Gastrocnemius medialis (tissue), 4 donors: ENCODE measurements at regions not wholly inside any gene's neighbourhood (a gene's known extent, or its start where the extent isn't known, plus 50 kb on each side); places are given as distances from the start of the nearest gene placed in this dataset.

ENCODE experiments used
- ATAC-seq, 2 donors: fragments of 150-250 bp; one replicate each; pipeline ENCODE4 v1.9.1; 2016
- DNase-seq, 2 donors: peaks; one replicate each; pipeline ENCODE4 v3.0.0-alpha.2; 2019
- H3K27ac ChIP-seq, 4 donors: fragments of 200-600 bp; sonication (generic); 1 replicate in 1 of 4; 2 replicates in 3 of 4; pipeline ENCODE4 v1.5.1; 2016 to 2018; ENCODE audit warnings: mild to moderate bottlenecking in 2 of 4, moderate library complexity in 1 of 4
- H3K27me3 ChIP-seq, 3 donors: fragments of 200-600 bp; sonication (generic) in 2 of 3; 1 replicate in 1 of 3; 2 replicates in 2 of 3; pipeline versions ENCODE4 v1.5.1 to v1.6.0; 2016 to 2019; ENCODE audit warnings: mild to moderate bottlenecking in 1 of 3, moderate library complexity in 1 of 3
- H3K36me3 ChIP-seq, 2 donors: fragments of 200-600 bp; sonication (generic) in 1 of 2; one replicate each; pipeline ENCODE4 v1.5.1; 2017 to 2018
- H3K4me1 ChIP-seq, 2 donors: fragments of 200-600 bp; sonication (generic) in 1 of 2; one replicate each; pipeline ENCODE4 v1.5.1; 2016 to 2017; ENCODE audit warnings: mild to moderate bottlenecking in 2 of 2
- H3K4me3 ChIP-seq, 4 donors: fragments of 200-600 bp; sonication (generic) in 3 of 4; 1 replicate in 1 of 4; 2 replicates in 3 of 4; pipeline ENCODE4 v1.5.1; 2016 to 2019; ENCODE audit warnings: mild to moderate bottlenecking in 2 of 4
- H3K9me3 ChIP-seq, 3 donors: fragments of 200-600 bp; sonication (generic) in 2 of 3; 1 replicate in 1 of 3; 2 replicates in 2 of 3; pipeline ENCODE4 v1.5.1; 2016 to 2019
- CTCF ChIP-seq, 5 experiments: fragments of 450-650 bp in 3 of 5; fragments of 200-600 bp in 2 of 5; sonication (generic) in 2 of 5; IDR thresholded peaks in 4 of 5; conservative IDR thresholded peaks in 1 of 5; 1 replicate in 4 of 5; 2 replicates in 1 of 5; pipeline ENCODE4 v1.5.1; 2016 to 2019; ENCODE audit warnings: antibody characterized with exemption in 5 of 5, mild to moderate bottlenecking in 3 of 5, moderate library complexity in 3 of 5
- POLR2A ChIP-seq, 2 donors: fragments of 450-650 bp; IDR thresholded peaks; one replicate each; pipeline ENCODE4 v1.6.1; 2017; ENCODE audit warnings: antibody characterized with exemption in 2 of 2, mild to moderate bottlenecking in 2 of 2, moderate library complexity in 2 of 2
- in situ Hi-C, 4 donors: fragments of 200-750 bp; cut with MboI; loops; one replicate each; pipeline versions ENCODE4 v1.15.0 to v1.8.0; 2017; ENCODE audit warnings: low sequenced_read_pairs in 4 of 4
- intact Hi-C: fragments of 100-400 bp; cut with DNase I; formaldehyde crosslinking; loops from one replicate; pipeline ENCODE4 v1.15.1; 2023; ENCODE audit warnings: low total_unique reads

GRCh38 chrX:88101968-88102367 lies 584.4 kb downstream of the KLHL4 start:
- Histone ChIP-seq H3K4me1 (no peaks in the 10 kb centered on the region), H3K36me3 (no peaks in the 10 kb centered on the region), H3K4me3 (no peak overlapping the region), H3K27ac (no peak overlapping the region), H3K9me3 (no peaks in the 10 kb centered on the region), H3K27me3 (no peaks in the 10 kb centered on the region)
- DNase-seq (no peak), ATAC-seq (no peak)
- intact Hi-C loops, result no loop called here
- in situ Hi-C loops, result no loop called here
- no peak for TF ChIP-seq POLR2A (IDR thresholded peaks at IDR 0.05)
- TF ChIP-seq CTCF (IDR thresholded peaks at IDR 0.05 in 4 of 5, conservative IDR thresholded peaks at IDR 0.05 in 1 of 5), result no peak

GRCh38 chrX:88135735-88136134 lies 611.3 kb upstream of the CPXCR1 start:
- DNase-seq, result no peak
- in situ Hi-C loops, result no loop called here
- no peak for ATAC-seq

GRCh38 chrX:88136328-88136727 lies 610.7 kb upstream of the CPXCR1 start:
- in situ Hi-C loops, result no loop called here
- no peaks in the 10 kb centered on the region for H3K27me3 ChIP-seq
- H3K36me3 ChIP-seq, result no peaks in the 10 kb centered on the region
- ATAC-seq (no peak), DNase-seq (no peak)
- no peak for TF ChIP-seq CTCF (IDR thresholded peaks at IDR 0.05 in 4 of 5, conservative IDR thresholded peaks at IDR 0.05 in 1 of 5)
- TF ChIP-seq POLR2A (IDR thresholded peaks at IDR 0.05), result no peak
- no peaks in the 10 kb centered on the region for H3K4me1 ChIP-seq
- no peak overlapping the region for H3K4me3 ChIP-seq
- H3K27ac ChIP-seq, result no peak overlapping the region
- H3K9me3 ChIP-seq, result no peaks in the 10 kb centered on the region
- intact Hi-C loops, result no loop called here

More at GRCh38 chrX:88135735-88136134, 611.3 kb upstream of the CPXCR1 start:
- H3K36me3 ChIP-seq, result no peaks in the 10 kb centered on the region
- H3K4me3 ChIP-seq, result no peak overlapping the region
- H3K27ac ChIP-seq, result no peak overlapping the region
- intact Hi-C loops, result no loop called here
- H3K9me3 ChIP-seq, result no peaks in the 10 kb centered on the region
- TF ChIP-seq POLR2A (IDR thresholded peaks at IDR 0.05) (no peak), CTCF (IDR thresholded peaks at IDR 0.05 in 4 of 5, conservative IDR thresholded peaks at IDR 0.05 in 1 of 5) (no peak)
- H3K4me1 ChIP-seq, result no peaks in the 10 kb centered on the region
- H3K27me3 ChIP-seq, result no peaks in the 10 kb centered on the region

GRCh38 chrX:88146577-88146976 lies 600.4 kb upstream of the CPXCR1 start:
- no peak for ATAC-seq
- in situ Hi-C loops, result no loop called here

More at GRCh38 chrX:88146577-88146976, 600.4 kb upstream of the CPXCR1 start:
- TF ChIP-seq CTCF (IDR thresholded peaks at IDR 0.05 in 4 of 5, conservative IDR thresholded peaks at IDR 0.05 in 1 of 5), result no peak
- Histone ChIP-seq H3K36me3 (no peaks in the 10 kb centered on the region), H3K9me3 (no peaks in the 10 kb centered on the region), H3K27me3 (no peaks in the 10 kb centered on the region), H3K4me3 (no peak overlapping the region), H3K4me1 (no peaks in the 10 kb centered on the region), H3K27ac (no peak overlapping the region)
- intact Hi-C loops, result no loop called here
- no peak for DNase-seq
